Sigmoid colon (tissue), 3 donors: ENCODE measurements at regions not wholly inside any gene's neighbourhood (a gene's known extent, or its start where the extent isn't known, plus 50 kb on each side); places are given as distances from the start of the nearest gene placed in this dataset.

Experiments
- CTCF ChIP-seq, 4 experiments: fragments of 450-650 bp in 3 of 4; fragments of 200-600 bp in 1 of 4; IDR thresholded peaks; one replicate each; pipeline ENCODE4 v1.5.1; 2016 to 2019; ENCODE audit warnings: antibody characterized with exemption in 4 of 4, mild to moderate bottlenecking in 3 of 4, moderate library complexity in 2 of 4
- POLR2A ChIP-seq, 2 donors: fragments of 450-650 bp; IDR thresholded peaks; one replicate each; pipeline ENCODE4 v1.6.1; 2016; ENCODE audit warnings: antibody characterized with exemption in 2 of 2, mild to moderate bottlenecking in 2 of 2, moderate library complexity in 2 of 2

DNA sequence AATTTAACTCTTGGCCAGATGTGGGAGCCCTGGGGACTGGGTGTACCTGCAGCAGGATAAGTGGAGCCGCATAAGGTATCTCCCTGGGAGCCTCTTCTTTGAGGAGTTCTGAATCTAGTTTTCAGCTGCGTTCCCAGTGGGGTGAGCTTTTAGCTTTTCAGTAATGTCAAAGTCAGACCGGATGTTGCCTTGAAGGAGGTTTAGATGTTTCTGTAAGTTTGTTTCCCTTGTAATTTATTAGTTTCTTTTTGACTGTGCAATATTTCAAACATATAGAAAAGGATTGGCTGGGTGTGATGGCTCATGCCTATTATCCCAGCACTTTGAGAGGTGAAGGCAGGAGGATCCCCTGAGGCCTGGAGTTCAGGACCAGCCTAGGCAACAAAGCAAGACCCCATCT, 98.6 kb upstream of the EEF2KMT start:
- no peak for TF ChIP-seq POLR2A (IDR thresholded peaks at IDR 0.05)
- no peak for TF ChIP-seq CTCF (IDR thresholded peaks at IDR 0.05)
